ENCODE measurements at regions not wholly inside any gene's neighbourhood (a gene's known extent, or its start where the extent isn't known, plus 50 kb on each side); places are given as distances from the start of the nearest gene placed in this dataset.
"Not testable (repeated sequence)": the region's sequence is repeated elsewhere in the genome, so short reads cannot be mapped to it uniquely, and the experiment has no call there.

DNA sequence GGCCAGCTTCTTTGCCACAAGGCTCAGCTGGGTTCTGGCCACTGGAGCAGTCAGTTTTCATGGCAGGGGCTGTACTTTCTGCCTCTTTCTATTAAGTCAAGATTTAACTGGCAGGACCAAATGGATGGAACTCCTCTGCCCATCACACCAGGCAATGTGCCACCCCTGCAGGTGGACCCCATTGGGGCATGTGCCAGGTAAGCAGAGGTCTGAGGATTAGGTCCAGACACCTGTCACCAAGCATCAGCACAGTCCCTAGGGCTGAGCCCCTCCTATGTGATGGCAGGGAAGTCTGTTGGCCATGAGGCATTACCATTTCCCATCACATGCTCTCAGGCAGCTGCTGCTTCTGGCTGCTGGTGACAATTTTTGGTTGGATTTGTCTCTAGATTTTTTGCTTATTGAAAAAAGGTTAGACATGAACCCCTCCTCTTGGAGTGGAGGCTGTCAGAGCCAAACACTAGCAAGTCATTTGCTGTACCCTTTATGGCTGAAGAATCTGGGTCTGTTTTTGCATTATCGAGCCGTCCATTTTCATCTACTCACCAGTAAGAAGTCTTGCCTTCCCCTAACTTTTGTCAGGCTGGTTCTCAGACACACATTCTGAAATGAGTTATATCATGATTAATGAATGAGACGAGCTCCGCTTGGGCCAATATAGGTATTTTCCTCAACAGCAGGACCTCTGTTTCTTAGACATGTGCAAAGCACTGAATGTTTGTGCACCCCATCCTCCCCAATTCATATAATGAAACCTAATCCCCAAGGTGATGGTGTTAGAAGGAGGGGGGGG lies 328.0 kb downstream of the TSN start:
- no peak for DNase-seq
- H3K9ac ChIP-seq (ENCODE audit: insufficient read depth in 1 of 2, low read length in 2 of 2) = no peak overlapping the region
- H3K27ac ChIP-seq (ENCODE audit: low read depth in 1 of 2, low read length in 1 of 2) = no peak overlapping the region
- H3K27me3 ChIP-seq (ENCODE audit: control insufficient read depth in 3 of 3, insufficient read depth in 3 of 3, low read length in 2 of 3) = no peaks in the 10 kb centered on the region
- H3K9me3 ChIP-seq (ENCODE audit: control insufficient read depth in 4 of 4, insufficient read depth in 3 of 4, low read length in 3 of 4) = no peaks in the 10 kb centered on the region
- 96% methylated on average over 4 of the region's 4 CpGs for WGBS, 2 donors
- H3K4me3 ChIP-seq = no peak overlapping the region
- TF ChIP-seq, protein P1, sequence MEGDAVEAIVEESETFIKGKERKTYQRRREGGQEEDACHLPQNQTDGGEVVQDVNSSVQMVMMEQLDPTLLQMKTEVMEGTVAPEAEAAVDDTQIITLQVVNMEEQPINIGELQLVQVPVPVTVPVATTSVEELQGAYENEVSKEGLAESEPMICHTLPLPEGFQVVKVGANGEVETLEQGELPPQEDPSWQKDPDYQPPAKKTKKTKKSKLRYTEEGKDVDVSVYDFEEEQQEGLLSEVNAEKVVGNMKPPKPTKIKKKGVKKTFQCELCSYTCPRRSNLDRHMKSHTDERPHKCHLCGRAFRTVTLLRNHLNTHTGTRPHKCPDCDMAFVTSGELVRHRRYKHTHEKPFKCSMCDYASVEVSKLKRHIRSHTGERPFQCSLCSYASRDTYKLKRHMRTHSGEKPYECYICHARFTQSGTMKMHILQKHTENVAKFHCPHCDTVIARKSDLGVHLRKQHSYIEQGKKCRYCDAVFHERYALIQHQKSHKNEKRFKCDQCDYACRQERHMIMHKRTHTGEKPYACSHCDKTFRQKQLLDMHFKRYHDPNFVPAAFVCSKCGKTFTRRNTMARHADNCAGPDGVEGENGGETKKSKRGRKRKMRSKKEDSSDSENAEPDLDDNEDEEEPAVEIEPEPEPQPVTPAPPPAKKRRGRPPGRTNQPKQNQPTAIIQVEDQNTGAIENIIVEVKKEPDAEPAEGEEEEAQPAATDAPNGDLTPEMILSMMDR (IDR thresholded peaks at IDR 0.05; ENCODE audit: control extremely low read depth, extremely low read depth) = no peak
- no peaks in the 10 kb centered on the region for H3K36me3 ChIP-seq (ENCODE audit: control insufficient read depth in 4 of 4, insufficient read depth in 4 of 4, low read length in 4 of 4)
- no peak for ATAC-seq (ENCODE audit: insufficient read depth, low FRiP score)
- H3K4me1 ChIP-seq (ENCODE audit: control insufficient read depth in 5 of 5, insufficient read depth in 5 of 5, low read length in 5 of 5) = no peaks in the 10 kb centered on the region

GRCh38 chr2:122085672-122086071 lies 330.2 kb downstream of the TSN start:
- not testable (repeated sequence) for H3K9ac ChIP-seq (ENCODE audit: insufficient read depth in 1 of 2, low read length in 2 of 2); H3K4me1 ChIP-seq (ENCODE audit: control insufficient read depth in 5 of 5, insufficient read depth in 5 of 5, low read length in 5 of 5); H3K9me3 ChIP-seq (ENCODE audit: control insufficient read depth in 4 of 4, insufficient read depth in 3 of 4, low read length in 3 of 4); H3K27ac ChIP-seq (ENCODE audit: low read depth in 1 of 2, low read length in 1 of 2); ATAC-seq (ENCODE audit: insufficient read depth, low FRiP score); H3K4me3 ChIP-seq; H3K27me3 ChIP-seq (ENCODE audit: control insufficient read depth in 3 of 3, insufficient read depth in 3 of 3, low read length in 2 of 3); DNase-seq; H3K36me3 ChIP-seq (ENCODE audit: control insufficient read depth in 4 of 4, insufficient read depth in 4 of 4, low read length in 4 of 4)

DNA sequence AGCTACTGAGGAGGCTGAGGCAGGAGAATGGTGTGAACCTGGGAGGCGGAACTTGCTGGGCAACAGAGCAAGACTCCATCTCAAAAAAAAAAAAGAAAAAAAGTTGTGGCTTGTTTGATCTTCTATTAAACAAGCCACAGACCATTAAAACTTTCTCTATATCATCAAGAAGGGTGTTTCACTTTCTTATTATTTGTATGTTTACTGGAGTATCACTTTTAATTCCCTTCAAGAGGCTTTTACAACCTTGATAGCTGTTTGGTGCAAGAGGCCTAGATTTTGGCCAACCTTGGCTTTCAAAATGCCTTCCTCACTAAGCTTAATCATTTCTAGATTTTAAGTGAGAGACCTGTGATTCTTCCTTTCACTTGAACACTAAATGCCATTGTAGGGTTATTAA lies 339.1 kb downstream of the TSN start:
- H3K4me3 ChIP-seq = no peak overlapping the region
- TF ChIP-seq, protein P1 (IDR thresholded peaks at IDR 0.05; ENCODE audit: control extremely low read depth, extremely low read depth) = no peak
- ATAC-seq (ENCODE audit: insufficient read depth, low FRiP score) = no peak
- 97 to 100% methylated on average over 1 of the region's 1 CpG for WGBS, 2 donors
- no peak overlapping the region for H3K9ac ChIP-seq (ENCODE audit: insufficient read depth in 1 of 2, low read length in 2 of 2)
- DNase-seq = no peak
- H3K27me3 ChIP-seq (ENCODE audit: control insufficient read depth in 3 of 3, insufficient read depth in 3 of 3, low read length in 2 of 3) = no peaks in the 10 kb centered on the region
- H3K9me3 ChIP-seq (ENCODE audit: control insufficient read depth in 4 of 4, insufficient read depth in 3 of 4, low read length in 3 of 4) = peaks cover 0 to 5% (median 0%) of the 10 kb centered on the region in 4 donors
- no peaks in the 10 kb centered on the region for H3K4me1 ChIP-seq (ENCODE audit: control insufficient read depth in 5 of 5, insufficient read depth in 5 of 5, low read length in 5 of 5)
- no peaks in the 10 kb centered on the region for H3K36me3 ChIP-seq (ENCODE audit: control insufficient read depth in 4 of 4, insufficient read depth in 4 of 4, low read length in 4 of 4)
- no peak overlapping the region for H3K27ac ChIP-seq (ENCODE audit: low read depth in 1 of 2, low read length in 1 of 2)

- Histone ChIP-seq H3K27ac (ENCODE audit: low read depth in 1 of 2, low read length in 1 of 2) (no peak overlapping the region), H3K36me3 (ENCODE audit: control insufficient read depth in 4 of 4, insufficient read depth in 4 of 4, low read length in 4 of 4) (no peaks in the 10 kb centered on the region), H3K27me3 (ENCODE audit: control insufficient read depth in 3 of 3, insufficient read depth in 3 of 3, low read length in 2 of 3) (no peaks in the 10 kb centered on the region), H3K9me3 (ENCODE audit: control insufficient read depth in 4 of 4, insufficient read depth in 3 of 4, low read length in 3 of 4) (no peaks in the 10 kb centered on the region), H3K9ac (ENCODE audit: insufficient read depth in 1 of 2, low read length in 2 of 2) (no peak overlapping the region), H3K4me1 (ENCODE audit: control insufficient read depth in 5 of 5, insufficient read depth in 5 of 5, low read length in 5 of 5) (peaks cover 0 to 3% (median 0%) of the 10 kb centered on the region in 5 donors), H3K4me3 (no peak overlapping the region)
- TF ChIP-seq, protein P1 (IDR thresholded peaks at IDR 0.05; ENCODE audit: control extremely low read depth, extremely low read depth) = no peak
- no peak for ATAC-seq (ENCODE audit: insufficient read depth, low FRiP score)
- 42 to 67% methylated on average over 2 of the region's 2 CpGs for WGBS, 2 donors
- DNase-seq = no peak
Measured at GRCh38 chr2:122096761-122097160, 341.3 kb downstream of the TSN start.
